GM12872 (cell line): ENCODE measurements at regions not wholly inside any gene's neighbourhood (a gene's known extent, or its start where the extent isn't known, plus 50 kb on each side); places are given as distances from the start of the nearest gene placed in this dataset.

Experiments
- TF ChIP-seq, protein P1 (sequence below): IDR thresholded peaks from 3 replicates; pipeline ENCODE4 v1.5.1; 2011; ENCODE audit warnings: low read depth, mild to moderate bottlenecking, low read length, moderate library complexity; ENCODE audit not compliant: insufficient read depth

DNA sequence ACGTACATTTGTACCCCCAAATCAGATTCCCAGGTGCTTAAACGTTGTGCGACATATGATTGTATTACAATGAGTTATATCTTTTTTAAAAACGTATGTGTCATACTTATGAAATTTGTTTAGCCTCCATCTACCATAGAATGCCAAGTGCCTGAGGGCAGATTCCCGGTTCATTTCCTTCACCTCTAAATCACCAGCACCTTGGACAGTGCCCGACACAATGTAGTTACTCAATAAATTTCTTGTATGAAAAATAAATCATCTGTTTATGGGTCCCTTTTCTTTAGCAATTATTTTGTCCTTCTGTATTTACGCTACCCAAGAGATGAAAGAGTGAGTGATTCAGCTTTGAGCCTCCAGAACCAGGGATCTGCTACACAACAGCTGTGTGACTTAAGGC lies 157.4 kb downstream of the TBX5 start:
- TF ChIP-seq, protein P1, sequence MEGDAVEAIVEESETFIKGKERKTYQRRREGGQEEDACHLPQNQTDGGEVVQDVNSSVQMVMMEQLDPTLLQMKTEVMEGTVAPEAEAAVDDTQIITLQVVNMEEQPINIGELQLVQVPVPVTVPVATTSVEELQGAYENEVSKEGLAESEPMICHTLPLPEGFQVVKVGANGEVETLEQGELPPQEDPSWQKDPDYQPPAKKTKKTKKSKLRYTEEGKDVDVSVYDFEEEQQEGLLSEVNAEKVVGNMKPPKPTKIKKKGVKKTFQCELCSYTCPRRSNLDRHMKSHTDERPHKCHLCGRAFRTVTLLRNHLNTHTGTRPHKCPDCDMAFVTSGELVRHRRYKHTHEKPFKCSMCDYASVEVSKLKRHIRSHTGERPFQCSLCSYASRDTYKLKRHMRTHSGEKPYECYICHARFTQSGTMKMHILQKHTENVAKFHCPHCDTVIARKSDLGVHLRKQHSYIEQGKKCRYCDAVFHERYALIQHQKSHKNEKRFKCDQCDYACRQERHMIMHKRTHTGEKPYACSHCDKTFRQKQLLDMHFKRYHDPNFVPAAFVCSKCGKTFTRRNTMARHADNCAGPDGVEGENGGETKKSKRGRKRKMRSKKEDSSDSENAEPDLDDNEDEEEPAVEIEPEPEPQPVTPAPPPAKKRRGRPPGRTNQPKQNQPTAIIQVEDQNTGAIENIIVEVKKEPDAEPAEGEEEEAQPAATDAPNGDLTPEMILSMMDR, result no peak

GRCh38 chr12:114245555-114245954 lies 160.4 kb downstream of the TBX5 start:
- TF ChIP-seq, protein P1, result no peak

DNA sequence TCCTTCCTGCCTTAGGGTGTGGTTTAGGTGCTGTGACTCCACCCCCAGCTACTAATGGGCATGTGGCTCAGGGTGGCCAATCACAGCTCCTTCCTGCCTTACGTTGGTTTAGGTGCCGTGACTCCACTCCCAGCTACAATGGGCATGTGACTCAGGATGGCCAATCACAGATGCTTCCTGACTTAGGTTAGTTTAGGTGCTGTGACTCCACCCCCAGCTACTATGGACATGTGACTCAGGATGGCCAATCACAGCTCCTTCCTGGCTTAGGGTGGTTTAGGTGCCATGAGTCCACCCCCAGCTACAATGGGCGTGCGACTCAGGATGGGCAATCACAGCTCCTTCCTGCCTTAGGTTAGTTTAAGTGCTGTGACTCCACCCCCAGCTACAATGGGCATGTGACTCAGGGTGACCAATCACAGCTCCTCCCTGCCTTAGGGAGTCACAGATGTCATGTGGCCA lies 163.9 kb downstream of the TBX5 start:
- TF ChIP-seq, protein P1, result no peak

DNA sequence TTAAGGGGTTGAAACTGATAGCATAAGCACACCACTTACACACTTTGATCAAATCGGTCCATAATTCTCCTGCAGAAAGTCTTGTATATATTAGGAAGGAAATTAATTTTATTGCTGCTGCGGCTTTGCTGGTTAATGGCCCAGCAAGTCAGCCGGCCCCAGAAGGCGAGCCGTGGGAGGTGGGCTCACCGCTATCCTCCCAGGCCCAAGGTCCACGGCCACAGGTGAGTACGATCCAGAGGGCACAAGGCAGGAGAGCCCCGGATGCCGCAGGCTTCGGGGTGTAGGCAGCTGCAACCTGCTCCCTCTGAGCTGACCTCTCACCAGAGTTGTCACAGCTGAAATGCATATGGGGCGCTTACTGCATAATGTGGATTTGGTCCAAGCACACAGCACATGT lies 165.7 kb downstream of the TBX5 start:
- TF ChIP-seq, protein P1, result no peak

DNA sequence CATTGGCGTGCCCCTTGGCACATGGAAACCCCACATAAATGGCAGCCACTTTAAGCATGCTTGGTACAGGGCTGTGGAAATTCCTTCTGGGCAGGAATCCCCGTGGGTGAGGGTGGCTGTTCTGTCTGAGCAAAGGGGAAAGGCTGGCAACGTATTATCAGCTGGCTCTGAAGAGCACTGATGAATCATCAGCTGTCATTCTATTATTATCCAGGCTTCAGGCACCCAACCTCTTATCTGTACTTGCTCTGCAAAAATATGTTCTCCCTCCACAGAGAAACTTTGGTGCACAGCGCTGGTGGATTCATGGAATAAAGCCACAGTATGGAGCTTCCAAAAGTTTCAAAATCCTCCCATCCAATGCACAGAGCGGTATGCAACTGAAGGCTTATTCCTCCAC lies 167.1 kb downstream of the TBX5 start:
- TF ChIP-seq, protein P1, result no peak

DNA sequence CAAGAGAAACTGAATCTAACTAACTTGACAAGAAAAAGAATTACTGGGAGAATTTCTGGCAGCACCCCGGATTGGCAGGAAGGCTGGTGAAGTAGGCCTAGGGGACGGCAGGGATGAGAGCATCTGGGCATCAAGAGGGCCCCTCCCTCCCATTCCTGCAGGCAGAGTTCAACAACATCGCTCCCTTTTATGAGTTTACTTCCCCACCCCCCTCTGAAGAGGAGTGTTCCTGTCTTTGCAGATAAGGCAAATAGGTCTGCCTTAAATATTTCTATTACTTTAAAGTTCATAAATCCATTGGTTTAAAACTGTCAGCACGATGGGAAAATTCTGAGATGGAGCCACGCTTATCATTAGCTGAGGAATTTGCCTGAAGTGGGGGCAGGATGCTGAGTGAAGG lies 168.7 kb downstream of the TBX5 start:
- TF ChIP-seq, protein P1, result no peak

DNA sequence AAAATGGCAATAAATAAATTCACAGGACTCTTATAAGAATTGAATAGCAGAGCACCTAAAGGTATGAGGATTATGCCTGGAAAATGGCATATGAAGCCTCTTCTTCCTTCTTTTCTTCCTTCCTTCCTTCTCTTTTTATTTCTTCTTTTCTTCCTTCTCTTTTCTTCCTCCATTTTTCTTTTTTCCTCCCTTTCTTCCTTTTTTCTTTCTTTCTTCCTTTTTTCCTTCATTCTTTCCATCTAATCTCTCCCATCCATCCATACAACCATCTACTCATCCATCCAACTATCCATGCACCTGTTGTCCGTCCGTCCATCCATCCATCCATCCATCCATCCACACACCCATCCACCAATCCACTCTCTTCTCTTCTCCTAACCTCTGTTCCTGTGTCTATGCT lies 173.8 kb downstream of the TBX5 start:
- TF ChIP-seq, protein P1, result no peak

GRCh38 chr12:114229150-114229549 lies 176.8 kb downstream of the TBX5 start:
- TF ChIP-seq, protein P1, result no peak
